ENCODE measurements at regions not wholly inside any gene's neighbourhood (a gene's known extent, or its start where the extent isn't known, plus 50 kb on each side); places are given as distances from the start of the nearest gene placed in this dataset.

DNA sequence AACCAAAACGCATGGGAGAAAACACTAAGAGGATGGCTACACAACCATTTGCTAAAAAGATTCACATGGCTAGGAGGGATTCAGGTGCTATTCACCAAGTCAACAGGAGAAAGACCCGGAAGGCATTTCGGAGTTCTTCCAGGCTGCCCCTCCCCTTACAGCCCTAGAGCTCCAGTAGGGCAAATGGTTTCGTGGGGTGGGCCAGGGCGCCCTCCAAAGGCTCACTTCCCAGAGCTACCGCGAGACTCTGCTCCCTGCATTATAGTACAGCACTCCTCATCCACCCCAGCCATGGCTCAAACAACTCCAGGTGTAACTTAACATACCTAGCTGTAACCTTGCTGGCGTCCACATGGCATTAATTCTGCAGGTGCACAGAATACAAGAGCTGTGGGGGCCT, 179.7 kb downstream of the SLC39A8 start:
- no peak for TF ChIP-seq EZH2phosphoT487 (IDR thresholded peaks at IDR 0.05; ENCODE audit: borderline replicate concordance, low read length)
- TF ChIP-seq, protein P1, sequence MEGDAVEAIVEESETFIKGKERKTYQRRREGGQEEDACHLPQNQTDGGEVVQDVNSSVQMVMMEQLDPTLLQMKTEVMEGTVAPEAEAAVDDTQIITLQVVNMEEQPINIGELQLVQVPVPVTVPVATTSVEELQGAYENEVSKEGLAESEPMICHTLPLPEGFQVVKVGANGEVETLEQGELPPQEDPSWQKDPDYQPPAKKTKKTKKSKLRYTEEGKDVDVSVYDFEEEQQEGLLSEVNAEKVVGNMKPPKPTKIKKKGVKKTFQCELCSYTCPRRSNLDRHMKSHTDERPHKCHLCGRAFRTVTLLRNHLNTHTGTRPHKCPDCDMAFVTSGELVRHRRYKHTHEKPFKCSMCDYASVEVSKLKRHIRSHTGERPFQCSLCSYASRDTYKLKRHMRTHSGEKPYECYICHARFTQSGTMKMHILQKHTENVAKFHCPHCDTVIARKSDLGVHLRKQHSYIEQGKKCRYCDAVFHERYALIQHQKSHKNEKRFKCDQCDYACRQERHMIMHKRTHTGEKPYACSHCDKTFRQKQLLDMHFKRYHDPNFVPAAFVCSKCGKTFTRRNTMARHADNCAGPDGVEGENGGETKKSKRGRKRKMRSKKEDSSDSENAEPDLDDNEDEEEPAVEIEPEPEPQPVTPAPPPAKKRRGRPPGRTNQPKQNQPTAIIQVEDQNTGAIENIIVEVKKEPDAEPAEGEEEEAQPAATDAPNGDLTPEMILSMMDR (conservative IDR thresholded peaks at IDR 0.05; ENCODE audit: low read depth, low read length) = no peak

Data from PC-3 (cell line).